GM12878 (cell line): ENCODE measurements at regions not wholly inside any gene's neighbourhood (a gene's known extent, or its start where the extent isn't known, plus 50 kb on each side); places are given as distances from the start of the nearest gene placed in this dataset.

Experiments
- ATAC-seq: fragments of 200-7000 bp; cut with Tn5 transposase; 3 replicates; pipeline ENCODE4 v1.9.1; 2020; ENCODE audit warnings: mild to moderate bottlenecking, moderate library complexity
- BruUV-seq: library from RNA; stranded (reverse); fragments of 400-500 nt; replicated peaks from 2 replicates; lab custom pipeline; 2021; lab: Mats Ljungman, UMichigan
- CTCF ChIA-PET: fragments of 300-600 bp; sonication (Branson Sonifier 250); formaldehyde crosslinking; extraction: SDS; loops from one replicate; lab custom pipeline; 2021; ENCODE audit warnings: inconsistent platforms; lab: Yijun Ruan, JAX
- POLR2A ChIA-PET: fragments of 350-600 bp; formaldehyde crosslinking; extraction: SDS; loops from one replicate; lab custom pipeline; 2021; ENCODE audit warnings: inconsistent platforms; lab: Charles Lee
- RAD21 ChIA-PET: fragments of 300-600 bp; sonication (Branson Sonifier 250); formaldehyde crosslinking; loops from one replicate; lab custom pipeline; 2023; ENCODE audit warnings: antibody characterized with exemption; ENCODE audit not compliant: unreplicated experiment; lab: Charles Lee
- SMC1A ChIA-PET: fragments of 300-600 bp; sonication (Branson Sonifier 250); formaldehyde crosslinking; loops from one replicate; lab custom pipeline; 2023; ENCODE audit not compliant: unreplicated experiment, uncharacterized antibody; lab: Charles Lee
- DNase-seq: peaks from one replicate; pipeline ENCODE4 v3.0.0-alpha.2; 2011; ENCODE audit warnings: low read depth, low spot score
- FAIRE-seq: peaks from 3 replicates; lab custom pipeline; 2011; peaks lifted over from hg19 to GRCh38; lab: Jason Lieb, UNC
- H2AFZ ChIP-seq: 2 replicates; pipeline ENCODE4 v1.6.0; 2011; ENCODE audit warnings: low read depth, low read length, control low read depth; ENCODE audit not compliant: control insufficient read depth
- H3K27ac ChIP-seq: 2 replicates; pipeline ENCODE4 v1.5.1; 2011; ENCODE audit warnings: control low read depth; ENCODE audit not compliant: control insufficient read depth, insufficient read depth
- H3K27me3 ChIP-seq, 2 experiments: replicated peaks in 1 of 2; 2 replicates each; pipeline versions ENCODE4 v1.6.0 to v1.6.1; 2011; ENCODE audit warnings: low read length in 1 of 2; ENCODE audit not compliant: control insufficient read depth in 2 of 2, insufficient read depth in 2 of 2
- H3K36me3 ChIP-seq, 2 experiments: 2 replicates each; pipeline ENCODE4 v1.5.1; 2011; ENCODE audit warnings: low read length in 1 of 2; ENCODE audit not compliant: control insufficient read depth in 2 of 2, insufficient read depth in 2 of 2
- H3K4me1 ChIP-seq: 2 replicates; pipeline ENCODE4 v1.6.1; 2011; ENCODE audit warnings: mild to moderate bottlenecking, low read length, moderate library complexity, mixed read lengths; ENCODE audit not compliant: control insufficient read depth, insufficient read depth
- H3K4me2 ChIP-seq: 2 replicates; pipeline ENCODE4 v1.6.0; 2011; ENCODE audit warnings: control low read depth; ENCODE audit not compliant: control insufficient read depth, insufficient read depth
- H3K4me3 ChIP-seq: fragments of 200-600 bp; sonication (generic); 2 replicates; pipeline ENCODE4 v1.5.1; 2016
- H3K79me2 ChIP-seq: 2 replicates; pipeline ENCODE4 v1.6.0; 2011; ENCODE audit warnings: low read length; ENCODE audit not compliant: control insufficient read depth, insufficient read depth
- H3K9ac ChIP-seq: 2 replicates; pipeline ENCODE4 v1.8.0; 2011; ENCODE audit warnings: low read length, control low read depth, mixed read lengths; ENCODE audit not compliant: control insufficient read depth, insufficient read depth
- H3K9me3 ChIP-seq: replicated peaks from 3 replicates; pipeline ENCODE4 v1.5.1; 2011; ENCODE audit warnings: mild to moderate bottlenecking, low read length; ENCODE audit not compliant: control insufficient read depth, insufficient read depth
- H4K20me1 ChIP-seq: 2 replicates; pipeline ENCODE4 v1.6.0; 2011; ENCODE audit not compliant: control insufficient read depth, insufficient read depth
- BCL11A ChIP-seq: IDR thresholded peaks from 2 replicates; pipeline ENCODE4 v1.6.1; 2011; ENCODE audit warnings: low read depth, low read length
- IRF4 ChIP-seq: IDR thresholded peaks from 2 replicates; pipeline ENCODE4 v1.6.1; 2011; ENCODE audit warnings: low read depth, low read length
- JUNB ChIP-seq: IDR thresholded peaks from 2 replicates; pipeline ENCODE4 v1.6.1; 2016; ENCODE audit warnings: antibody characterized with exemption, mild to moderate bottlenecking
- MTA3 ChIP-seq: IDR thresholded peaks from 2 replicates; pipeline ENCODE4 v1.6.1; 2012; ENCODE audit warnings: low read length, inconsistent platforms, borderline replicate concordance
- RAD21 ChIP-seq: IDR thresholded peaks from 2 replicates; pipeline ENCODE4 v1.6.1; 2011; ENCODE audit warnings: mild to moderate bottlenecking, low read depth, low read length, moderate library complexity; ENCODE audit not compliant: insufficient read depth
- ZBED1 ChIP-seq: IDR thresholded peaks from 2 replicates; pipeline ENCODE4 v1.6.1; 2016; ENCODE audit warnings: borderline replicate concordance
- ZSCAN29 ChIP-seq: fragments of 450-650 bp; IDR thresholded peaks from 2 replicates; pipeline ENCODE4 v1.6.1; 2017; ENCODE audit warnings: mild to moderate bottlenecking, moderate library complexity
- WGBS: methylation state at CpG from one replicate; pipeline ENCODE4 v1.1.6; 2016; ENCODE audit warnings: low lambda C conversion rate; ENCODE audit not compliant: insufficient replicate concordance, insufficient coverage; ENCODE audit errors: missing lambda C conversion rate; 5-methylcytosine and 5-hydroxymethylcytosine counted together
- in situ Hi-C: fragments of 300-500 bp; cut with MboI; formaldehyde crosslinking; loops from 9 replicates; pipeline ENCODE4 v1.14.3; 2018; ENCODE audit warnings: mixed read lengths
- intact Hi-C: fragments of 100-400 bp; cut with micrococcal nuclease; formaldehyde crosslinking; loops from one replicate; pipeline ENCODE4 v1.14.2; 2022; ENCODE audit not compliant: unreplicated experiment
- TF ChIP-seq, protein P1 (sequence below): fragments of 450-650 bp; IDR thresholded peaks from 2 replicates; pipeline ENCODE4 v1.6.1; 2016; ENCODE audit warnings: mild to moderate bottlenecking, moderate library complexity, borderline replicate concordance

DNA sequence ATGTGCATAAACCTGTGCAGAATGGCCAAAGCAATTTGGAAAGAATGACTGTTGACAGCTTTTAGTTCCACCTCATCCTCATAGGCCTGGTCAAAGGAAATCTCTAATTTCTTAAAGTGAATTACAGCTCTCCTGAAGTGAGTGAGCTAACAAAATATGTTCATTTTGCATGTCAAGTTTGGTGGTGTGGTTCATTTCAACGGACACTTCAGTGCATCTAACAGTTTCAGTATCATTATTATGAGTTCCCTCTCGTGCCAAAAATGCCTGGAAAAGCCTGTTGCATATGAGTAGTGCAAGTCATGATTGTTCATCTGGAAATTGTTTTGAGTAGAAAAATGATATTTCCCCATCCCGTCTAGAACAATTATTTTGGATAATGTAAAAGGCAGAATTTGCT, 53.2 kb upstream of the HMHB1 start (continued):
- TF ChIP-seq, protein P1, sequence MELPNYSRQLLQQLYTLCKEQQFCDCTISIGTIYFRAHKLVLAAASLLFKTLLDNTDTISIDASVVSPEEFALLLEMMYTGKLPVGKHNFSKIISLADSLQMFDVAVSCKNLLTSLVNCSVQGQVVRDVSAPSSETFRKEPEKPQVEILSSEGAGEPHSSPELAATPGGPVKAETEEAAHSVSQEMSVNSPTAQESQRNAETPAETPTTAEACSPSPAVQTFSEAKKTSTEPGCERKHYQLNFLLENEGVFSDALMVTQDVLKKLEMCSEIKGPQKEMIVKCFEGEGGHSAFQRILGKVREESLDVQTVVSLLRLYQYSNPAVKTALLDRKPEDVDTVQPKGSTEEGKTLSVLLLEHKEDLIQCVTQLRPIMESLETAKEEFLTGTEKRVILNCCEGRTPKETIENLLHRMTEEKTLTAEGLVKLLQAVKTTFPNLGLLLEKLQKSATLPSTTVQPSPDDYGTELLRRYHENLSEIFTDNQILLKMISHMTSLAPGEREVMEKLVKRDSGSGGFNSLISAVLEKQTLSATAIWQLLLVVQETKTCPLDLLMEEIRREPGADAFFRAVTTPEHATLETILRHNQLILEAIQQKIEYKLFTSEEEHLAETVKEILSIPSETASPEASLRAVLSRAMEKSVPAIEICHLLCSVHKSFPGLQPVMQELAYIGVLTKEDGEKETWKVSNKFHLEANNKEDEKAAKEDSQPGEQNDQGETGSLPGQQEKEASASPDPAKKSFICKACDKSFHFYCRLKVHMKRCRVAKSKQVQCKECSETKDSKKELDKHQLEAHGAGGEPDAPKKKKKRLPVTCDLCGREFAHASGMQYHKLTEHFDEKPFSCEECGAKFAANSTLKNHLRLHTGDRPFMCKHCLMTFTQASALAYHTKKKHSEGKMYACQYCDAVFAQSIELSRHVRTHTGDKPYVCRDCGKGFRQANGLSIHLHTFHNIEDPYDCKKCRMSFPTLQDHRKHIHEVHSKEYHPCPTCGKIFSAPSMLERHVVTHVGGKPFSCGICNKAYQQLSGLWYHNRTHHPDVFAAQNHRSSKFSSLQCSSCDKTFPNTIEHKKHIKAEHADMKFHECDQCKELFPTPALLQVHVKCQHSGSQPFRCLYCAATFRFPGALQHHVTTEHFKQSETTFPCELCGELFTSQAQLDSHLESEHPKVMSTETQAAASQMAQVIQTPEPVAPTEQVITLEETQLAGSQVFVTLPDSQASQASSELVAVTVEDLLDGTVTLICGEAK: no peak
- peak; percentile 92 for TF ChIP-seq JUNB
- no peak for TF ChIP-seq RAD21
- TF ChIP-seq IRF4: peak; percentile 76; the same call in 1 of the 2 replicates
- TF ChIP-seq ZBED1: peak; percentile 84; the same call in 1 of the 2 replicates
- TF ChIP-seq MTA3: peak; percentile 80
- peak; percentile 89; the same call in 1 of the 2 replicates for TF ChIP-seq BCL11A

DNA sequence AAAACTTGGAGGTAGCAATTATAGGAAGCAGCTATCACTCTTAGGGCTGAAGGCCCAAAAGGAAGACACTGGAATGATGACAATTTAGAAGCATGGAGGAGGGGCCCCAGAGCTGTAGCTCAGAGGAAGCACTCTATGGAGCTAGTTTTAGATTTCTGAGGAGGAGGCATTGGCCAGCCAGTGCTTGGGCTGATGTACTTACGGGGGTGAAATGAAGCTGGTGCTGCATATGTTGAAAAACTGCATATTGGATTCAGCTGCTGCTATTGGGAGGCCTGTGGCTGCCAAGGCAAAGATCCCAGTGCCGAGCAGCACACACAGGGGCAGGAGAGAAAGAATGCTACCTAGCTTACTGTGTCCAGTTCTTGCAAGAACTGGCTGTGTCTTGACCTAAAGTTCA, 53.9 kb upstream of the HMHB1 start:
- POLR2A ChIA-PET: interaction anchor here (0.9 to 1.5 kb wide), 3 partner anchors 12 to 20 kb away, joined by 3 to 4 read pairs (median 3); no protein-coding TSS in a partner anchor
- 87% methylated on average over 2 of the region's 2 CpGs for WGBS
- in situ Hi-C loops (no loop called here), intact Hi-C loops (loop anchor here (5.0 to 10.0 kb wide), 3 partner anchors 151 to 356 kb away; partner anchors contain the start of gene NR3C1)
- H3K27me3 ChIP-seq: no peaks in the 10 kb centered on the region
- no peaks in the 10 kb centered on the region for H3K79me2 ChIP-seq
- DNase-seq: no peak
- no peak overlapping the region for H2AFZ ChIP-seq
- SMC1A ChIA-PET: interaction anchor here (0.6 to 3.6 kb wide), 32 partner anchors 8 to 413 kb away, joined by 3 to 51 read pairs (median 4); partner anchors contain the start of genes KCTD16 and YIPF5
- TF ChIP-seq ZSCAN29: no peak
- no peak for ATAC-seq
- no peak overlapping the region for H3K4me3 ChIP-seq
- RAD21 ChIA-PET: interaction anchor here (0.9 to 3.3 kb wide), 10 partner anchors 13 to 68 kb away, joined by 3 to 20 read pairs (median 6); no protein-coding TSS in a partner anchor
- BruUV-seq: no TSS peak
- H3K9me3 ChIP-seq: no peaks in the 10 kb centered on the region
- no peak overlapping the region for H3K4me2 ChIP-seq
- peak overlapping the region; percentile 59; the same call in 1 of the 2 replicates for H3K27ac ChIP-seq
- H4K20me1 ChIP-seq: no peaks in the 10 kb centered on the region
- H3K36me3 ChIP-seq: no peaks in the 10 kb centered on the region
- no peak overlapping the region for H3K9ac ChIP-seq
- CTCF ChIA-PET: interaction anchor here (1.0 to 2.1 kb wide), 7 partner anchors 17 to 569 kb away, joined by 3 to 9 read pairs (median 3); no protein-coding TSS in a partner anchor
- H3K4me1 ChIP-seq: peaks cover 32% of the 10 kb centered on the region
- FAIRE-seq: no peak
